ENCODE measurements at regions not wholly inside any gene's neighbourhood (a gene's known extent, or its start where the extent isn't known, plus 50 kb on each side); places are given as distances from the start of the nearest gene placed in this dataset.
"Not testable (repeated sequence)": the region's sequence is repeated elsewhere in the genome, so short reads cannot be mapped to it uniquely, and the experiment has no call there.

DNA sequence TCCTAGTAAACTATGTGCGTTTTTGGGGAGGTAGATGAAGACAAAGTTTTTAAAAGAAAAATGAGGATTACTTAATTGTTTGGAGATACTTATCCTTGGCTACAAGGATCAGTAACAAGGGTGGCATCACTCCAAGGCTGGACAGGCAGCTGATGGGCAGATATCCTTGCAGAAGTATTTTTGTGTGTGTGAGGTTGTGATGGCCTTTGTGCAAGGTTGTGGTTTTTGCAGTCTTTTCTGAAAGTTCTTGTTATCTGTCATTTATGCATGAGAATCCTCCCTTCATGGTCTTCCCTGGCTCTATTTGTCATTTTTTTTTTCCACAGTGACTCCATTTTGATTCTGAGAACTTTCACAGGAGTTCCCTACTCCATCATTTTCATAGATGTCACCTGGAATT, 96.0 kb upstream of the C1GALT1C1 start:
- H3K36me3 ChIP-seq (replicated peaks) = no peaks in the 10 kb centered on the region
- in situ Hi-C loops (cut with HindIII; ENCODE audit: low pct_ligation_motif_present, low sequenced_read_pairs) = no loop called here
- no peak overlapping the region for H3K4me3 ChIP-seq (ENCODE audit: low read depth, low read length)
- no peak overlapping the region for H3K27ac ChIP-seq
- TF ChIP-seq, protein P1, sequence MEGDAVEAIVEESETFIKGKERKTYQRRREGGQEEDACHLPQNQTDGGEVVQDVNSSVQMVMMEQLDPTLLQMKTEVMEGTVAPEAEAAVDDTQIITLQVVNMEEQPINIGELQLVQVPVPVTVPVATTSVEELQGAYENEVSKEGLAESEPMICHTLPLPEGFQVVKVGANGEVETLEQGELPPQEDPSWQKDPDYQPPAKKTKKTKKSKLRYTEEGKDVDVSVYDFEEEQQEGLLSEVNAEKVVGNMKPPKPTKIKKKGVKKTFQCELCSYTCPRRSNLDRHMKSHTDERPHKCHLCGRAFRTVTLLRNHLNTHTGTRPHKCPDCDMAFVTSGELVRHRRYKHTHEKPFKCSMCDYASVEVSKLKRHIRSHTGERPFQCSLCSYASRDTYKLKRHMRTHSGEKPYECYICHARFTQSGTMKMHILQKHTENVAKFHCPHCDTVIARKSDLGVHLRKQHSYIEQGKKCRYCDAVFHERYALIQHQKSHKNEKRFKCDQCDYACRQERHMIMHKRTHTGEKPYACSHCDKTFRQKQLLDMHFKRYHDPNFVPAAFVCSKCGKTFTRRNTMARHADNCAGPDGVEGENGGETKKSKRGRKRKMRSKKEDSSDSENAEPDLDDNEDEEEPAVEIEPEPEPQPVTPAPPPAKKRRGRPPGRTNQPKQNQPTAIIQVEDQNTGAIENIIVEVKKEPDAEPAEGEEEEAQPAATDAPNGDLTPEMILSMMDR (IDR thresholded peaks at IDR 0.05; ENCODE audit: low read depth, low read length, missing control alignments) = no peak
- DNase-seq = no peak
- H3K27me3 ChIP-seq (replicated peaks) = no peaks in the 10 kb centered on the region

DNA sequence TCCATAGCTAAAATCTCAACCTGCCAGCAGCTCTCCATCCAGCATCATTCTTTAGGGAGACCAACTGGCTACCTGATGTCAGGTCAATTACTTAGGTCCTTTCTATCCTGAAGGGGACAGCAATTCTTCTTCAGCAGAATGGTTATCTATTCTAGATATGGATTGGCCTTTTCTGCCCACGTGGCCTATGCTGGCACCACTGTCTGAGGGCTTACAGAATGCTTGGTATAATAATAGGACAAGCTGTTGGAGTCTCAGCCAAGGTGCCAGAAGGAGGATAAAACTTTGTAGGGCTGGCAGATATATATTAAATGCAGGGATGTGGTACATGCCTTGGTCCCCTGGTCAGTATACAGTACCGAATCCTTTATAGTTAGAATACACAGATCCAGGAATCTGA, 89.8 kb upstream of the C1GALT1C1 start:
- in situ Hi-C loops (cut with HindIII; ENCODE audit: low pct_ligation_motif_present, low sequenced_read_pairs) = no loop called here
- Histone ChIP-seq H3K27ac (no peak overlapping the region), H3K36me3 (replicated peaks) (no peaks in the 10 kb centered on the region), H3K27me3 (replicated peaks) (no peaks in the 10 kb centered on the region), H3K4me3 (ENCODE audit: low read depth, low read length) (no peak overlapping the region)
- TF ChIP-seq, protein P1 (IDR thresholded peaks at IDR 0.05; ENCODE audit: low read depth, low read length, missing control alignments) = no peak
- no peak for DNase-seq

DNA sequence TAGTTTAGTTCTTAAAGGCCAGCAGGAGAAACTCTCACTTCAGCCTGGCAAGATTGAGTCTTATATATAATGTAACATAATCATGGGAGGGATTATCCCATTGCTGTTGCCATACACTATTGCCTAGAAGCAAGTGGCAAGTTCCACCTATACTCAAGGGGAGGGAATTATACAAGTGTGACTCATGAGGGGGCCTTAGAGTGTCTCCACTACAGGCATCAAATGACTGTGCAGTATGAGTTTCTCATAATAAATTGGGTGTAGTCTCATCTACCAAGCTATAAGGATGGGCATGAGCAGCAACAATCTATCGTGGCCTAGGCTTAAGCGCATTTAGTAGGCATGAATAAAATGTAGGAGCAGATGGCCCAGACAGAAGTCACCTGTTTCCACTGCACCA, 89.1 kb upstream of the C1GALT1C1 start:
- TF ChIP-seq, protein P1 (IDR thresholded peaks at IDR 0.05; ENCODE audit: low read depth, low read length, missing control alignments) = no peak
- H3K27me3 ChIP-seq (replicated peaks) = no peaks in the 10 kb centered on the region
- in situ Hi-C loops (cut with HindIII; ENCODE audit: low pct_ligation_motif_present, low sequenced_read_pairs) = no loop called here

DNA sequence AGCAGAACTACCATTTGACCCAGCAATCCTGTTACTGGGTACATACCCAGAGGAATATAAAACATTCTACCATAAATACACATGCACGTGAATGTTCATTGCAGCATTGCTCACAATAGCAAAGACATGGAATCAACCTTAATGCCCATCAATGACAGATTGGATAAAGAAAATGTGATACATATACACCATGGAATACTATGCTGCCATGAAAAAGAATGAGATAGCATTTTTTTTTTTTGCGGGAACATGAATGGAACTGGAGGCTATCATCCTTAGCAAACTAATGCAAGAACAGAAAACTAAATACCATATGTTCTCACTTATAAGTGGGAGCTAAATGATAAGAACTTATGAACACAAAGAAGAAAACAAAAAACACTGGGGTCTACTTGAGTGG, 72.5 kb upstream of the C1GALT1C1 start:
- H3K27me3 ChIP-seq (replicated peaks); H3K36me3 ChIP-seq (replicated peaks); in situ Hi-C loops (cut with HindIII; ENCODE audit: low pct_ligation_motif_present, low sequenced_read_pairs); DNase-seq; H3K4me3 ChIP-seq (ENCODE audit: low read depth, low read length); H3K27ac ChIP-seq: not testable (repeated sequence)

More for the DNA sequence above, 89.1 kb upstream of the C1GALT1C1 start:
- Histone ChIP-seq H3K4me3 (ENCODE audit: low read depth, low read length) (no peak overlapping the region), H3K27ac (no peak overlapping the region), H3K36me3 (replicated peaks) (no peaks in the 10 kb centered on the region)
- no peak for DNase-seq

DNA sequence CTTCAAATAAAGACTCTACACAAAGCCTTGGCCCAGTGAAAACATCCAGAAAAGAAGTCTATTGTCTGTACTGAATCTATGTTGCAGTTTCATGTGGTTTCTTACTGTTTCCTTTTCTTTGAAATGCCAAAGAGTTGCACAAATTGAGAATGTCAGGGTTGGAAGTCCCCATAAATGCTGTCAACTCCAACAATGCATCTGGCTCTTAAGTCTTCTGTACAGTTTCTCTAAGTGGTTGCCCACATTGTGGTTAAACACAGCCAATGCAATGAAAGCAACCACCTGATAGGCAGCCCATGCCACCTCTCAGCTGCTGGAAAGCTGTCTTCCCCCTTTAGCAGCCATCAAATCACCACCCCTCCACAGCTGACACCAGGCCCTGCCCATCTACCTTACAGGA, 67.2 kb upstream of the C1GALT1C1 start:
- no peak overlapping the region for H3K27ac ChIP-seq
- in situ Hi-C loops (cut with HindIII; ENCODE audit: low pct_ligation_motif_present, low sequenced_read_pairs) = no loop called here
- TF ChIP-seq, protein P1 (IDR thresholded peaks at IDR 0.05; ENCODE audit: low read depth, low read length, missing control alignments) = no peak
- DNase-seq = no peak
- no peaks in the 10 kb centered on the region for H3K27me3 ChIP-seq (replicated peaks)
- H3K36me3 ChIP-seq (replicated peaks) = no peaks in the 10 kb centered on the region
- no peak overlapping the region for H3K4me3 ChIP-seq (ENCODE audit: low read depth, low read length)

DNA sequence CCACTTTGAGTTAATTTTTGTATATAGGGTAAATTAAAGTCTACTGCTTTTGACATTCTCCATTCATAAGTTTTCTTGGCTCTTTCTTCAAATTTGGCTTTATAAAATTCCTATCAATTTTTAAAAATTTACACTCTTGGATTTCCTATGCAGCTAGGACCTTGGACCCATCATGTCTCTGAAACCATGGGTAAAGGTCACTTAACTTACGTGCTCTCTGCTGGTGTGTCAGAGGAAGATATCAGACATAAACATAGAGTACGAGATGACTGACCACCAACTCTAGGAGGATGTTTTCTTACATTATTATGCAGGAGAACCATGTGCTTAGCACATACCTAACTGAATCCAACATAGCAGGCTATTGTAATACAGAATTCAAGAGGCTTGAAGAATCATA, 62.5 kb upstream of the C1GALT1C1 start:
- no peak overlapping the region for H3K27ac ChIP-seq
- TF ChIP-seq, protein P1 (IDR thresholded peaks at IDR 0.05; ENCODE audit: low read depth, low read length, missing control alignments) = no peak
- in situ Hi-C loops (cut with HindIII; ENCODE audit: low pct_ligation_motif_present, low sequenced_read_pairs) = no loop called here
- DNase-seq = no peak
- H3K4me3 ChIP-seq (ENCODE audit: low read depth, low read length) = no peak overlapping the region
- no peaks in the 10 kb centered on the region for H3K36me3 ChIP-seq (replicated peaks)
- no peaks in the 10 kb centered on the region for H3K27me3 ChIP-seq (replicated peaks)
